GM23338 (cell line): ENCODE measurements at regions not wholly inside any gene's neighbourhood (a gene's known extent, or its start where the extent isn't known, plus 50 kb on each side); places are given as distances from the start of the nearest gene placed in this dataset.

Source experiments
- ATAC-seq: fragments of 200-7000 bp; cut with Tn5 transposase; 3 replicates; pipeline ENCODE4 v1.9.1; 2020
- DNase-seq: peaks from one replicate; pipeline ENCODE4 v3.0.0-alpha.2; 2015; ENCODE audit warnings: low spot score
- H2AFZ ChIP-seq: fragments of 200-600 bp; sonication (generic); 2 replicates; pipeline ENCODE4 v1.8.0; 2016; ENCODE audit warnings: antibody characterized with exemption, mild to moderate bottlenecking, moderate library complexity
- H3F3A ChIP-seq: fragments of 200-600 bp; sonication (generic); replicated peaks from 2 replicates; pipeline ENCODE4 v1.8.0; 2017; ENCODE audit warnings: antibody characterized with exemption, mixed run types, low read depth
- H3K27ac ChIP-seq: fragments of 200-600 bp; sonication (generic); 2 replicates; pipeline ENCODE4 v1.6.1; 2016; ENCODE audit warnings: low read depth
- H3K27me3 ChIP-seq: fragments of 200-600 bp; sonication (generic); 2 replicates; pipeline ENCODE4 v1.8.0; 2016; ENCODE audit warnings: mild to moderate bottlenecking, mixed run types, moderate library complexity; ENCODE audit not compliant: insufficient read depth
- H3K36me3 ChIP-seq: fragments of 200-600 bp; sonication (generic); 2 replicates; pipeline ENCODE4 v1.8.0; 2016; ENCODE audit warnings: mild to moderate bottlenecking; ENCODE audit not compliant: insufficient read depth
- H3K4me1 ChIP-seq: fragments of 200-600 bp; sonication (generic); 2 replicates; pipeline ENCODE4 v1.8.0; 2016; ENCODE audit warnings: mild to moderate bottlenecking, moderate library complexity; ENCODE audit not compliant: insufficient read depth
- H3K4me2 ChIP-seq: fragments of 200-600 bp; sonication (generic); 2 replicates; pipeline ENCODE4 v1.7.1; 2017; ENCODE audit warnings: mixed run types
- H3K4me3 ChIP-seq: fragments of 200-600 bp; sonication (generic); 2 replicates; pipeline ENCODE4 v1.6.1; 2016; ENCODE audit warnings: mixed run types
- H3K79me2 ChIP-seq: fragments of 200-600 bp; sonication (generic); replicated peaks from 2 replicates; pipeline ENCODE4 v1.8.0; 2017; ENCODE audit warnings: mild to moderate bottlenecking; ENCODE audit not compliant: insufficient read depth
- H3K9me2 ChIP-seq: fragments of 200-600 bp; sonication (generic); 2 replicates; pipeline ENCODE4 v1.8.0; 2017; ENCODE audit not compliant: insufficient read depth
- H4K20me1 ChIP-seq: fragments of 200-600 bp; sonication (generic); replicated peaks from 2 replicates; pipeline ENCODE4 v1.8.0; 2017; ENCODE audit warnings: mild to moderate bottlenecking; ENCODE audit not compliant: insufficient read depth
- H3K27ac Mint-ChIP-seq: 2 replicates; pipeline ENCODE4 v1.8.0; 2020; ENCODE audit warnings: inconsistent platforms, mild to moderate bottlenecking, moderate library complexity, mixed read lengths
- H3K27me3 Mint-ChIP-seq: 3 replicates; pipeline ENCODE4 v1.8.0; 2022; ENCODE audit warnings: low read depth, mild to moderate bottlenecking, moderate library complexity, mixed read lengths, inconsistent platforms; ENCODE audit not compliant: insufficient read depth, poor library complexity
- H3K36me3 Mint-ChIP-seq: 3 replicates; pipeline ENCODE4 v1.8.0; 2021; ENCODE audit warnings: low read depth, mild to moderate bottlenecking, inconsistent platforms, moderate library complexity, mixed read lengths
- H3K4me1 Mint-ChIP-seq: 3 replicates; pipeline ENCODE4 v1.8.0; 2020; ENCODE audit warnings: mild to moderate bottlenecking, inconsistent platforms, mixed read lengths
- H3K4me3 Mint-ChIP-seq: 3 replicates; pipeline ENCODE4 v1.8.0; 2021; ENCODE audit warnings: moderate library complexity, mild to moderate bottlenecking, inconsistent platforms, mixed read lengths
- H3K9me3 Mint-ChIP-seq: 3 replicates; pipeline ENCODE4 v1.8.0; 2020; ENCODE audit warnings: moderate library complexity, mild to moderate bottlenecking, inconsistent platforms, mixed read lengths
- CTCF ChIP-seq, 2 experiments: fragments of 200-600 bp in 1 of 2; sonication (generic) in 1 of 2; conservative IDR thresholded peaks; 2 replicates each; pipeline versions ENCODE4 v1.5.1 to v1.6.1; 2016 to 2017; ENCODE audit warnings: antibody characterized with exemption in 2 of 2, low read depth in 2 of 2, mild to moderate bottlenecking in 2 of 2, moderate library complexity in 1 of 2
- JUNB ChIP-seq: IDR thresholded peaks from one replicate; pipeline ENCODE4 v1.6.1; 2016; ENCODE audit warnings: antibody characterized with exemption; ENCODE audit not compliant: unreplicated experiment
- REST ChIP-seq: IDR thresholded peaks from one replicate; pipeline ENCODE4 v1.6.1; 2018; ENCODE audit warnings: antibody characterized with exemption; ENCODE audit not compliant: unreplicated experiment

- no peaks in the 10 kb centered on the region for H3F3A ChIP-seq
- Mint-ChIP-seq H3K36me3 (peaks cover 11% of the 10 kb centered on the region; the same call in 2 of the 3 replicates), H3K9me3 (peaks cover 12% of the 10 kb centered on the region), H3K4me3 (no peak overlapping the region), H3K4me1 (0 out of 3 replicates have a peak, but pooled peaks cover 6% of the 10 kb centered on the region), H3K27ac (peak overlapping the region; percentile 25; the same call in 1 of the 2 replicates), H3K27me3 (no peaks in the 10 kb centered on the region)
- H3K36me3 ChIP-seq, result peaks cover 3% of the 10 kb centered on the region; the same call in 1 of the 2 replicates
- no peaks in the 10 kb centered on the region for H3K4me1 ChIP-seq
- 0 out of 2 replicates have a peak, but pooled peaks cover 4% of the 10 kb centered on the region for H3K9me2 ChIP-seq
- peak; percentile 78 for ATAC-seq
- no peaks in the 10 kb centered on the region for H4K20me1 ChIP-seq
- no peak overlapping the region for H3K4me2 ChIP-seq
- H3K27ac ChIP-seq, result no peak overlapping the region
- H3K79me2 ChIP-seq, result no peaks in the 10 kb centered on the region
- peak; percentile 83 for DNase-seq
- no peak overlapping the region for H2AFZ ChIP-seq
- TF ChIP-seq REST (no peak), CTCF (conservative IDR thresholded peaks at IDR 0.05; ENCODE audit: low read depth in 2 of 2) (peak; percentile 86 to 95)
- H3K4me3 ChIP-seq, result no peak overlapping the region
- no peaks in the 10 kb centered on the region for H3K27me3 ChIP-seq
Measured at GRCh38 chr4:127400731-127401346, 231.9 kb upstream of the INTU start.

GRCh38 chr4:127403471-127404084, 229.2 kb upstream of the INTU start:
- no peak for ATAC-seq
- Mint-ChIP-seq H3K4me3 (no peak overlapping the region), H3K27ac (no peak overlapping the region), H3K4me1 (peaks cover 8% of the 10 kb centered on the region; the same call in 2 of the 3 replicates), H3K27me3 (peaks cover 4% of the 10 kb centered on the region), H3K9me3 (peaks cover 39% of the 10 kb centered on the region), H3K36me3 (peaks cover 37% of the 10 kb centered on the region)
- peaks cover 11% of the 10 kb centered on the region; the same call in 1 of the 2 replicates for H3K36me3 ChIP-seq
- 0 out of 2 replicates have a peak, but pooled peaks cover 8% of the 10 kb centered on the region for H3K9me2 ChIP-seq
- DNase-seq, result no peak
- H3F3A ChIP-seq, result no peaks in the 10 kb centered on the region
- 0 out of 2 replicates have a peak overlapping the region, but pooled peaks have one; percentile 16 for H2AFZ ChIP-seq
- no peak overlapping the region for H3K27ac ChIP-seq
- H3K4me2 ChIP-seq, result no peak overlapping the region
- no peaks in the 10 kb centered on the region for H3K4me1 ChIP-seq
- no peak overlapping the region for H3K4me3 ChIP-seq
- no peaks in the 10 kb centered on the region for H4K20me1 ChIP-seq
- no peaks in the 10 kb centered on the region for H3K79me2 ChIP-seq
- TF ChIP-seq JUNB, result no peak
- no peaks in the 10 kb centered on the region for H3K27me3 ChIP-seq
